GM12878 (cell line): ENCODE measurements at regions not wholly inside any gene's neighbourhood (a gene's known extent, or its start where the extent isn't known, plus 50 kb on each side); places are given as distances from the start of the nearest gene placed in this dataset.

Experiments used
- BRCA1 ChIP-seq: IDR thresholded peaks from 2 replicates; pipeline ENCODE4 v1.6.1; 2011; ENCODE audit warnings: low read depth, low read length, improper control_type of control experiment
- CTCF ChIP-seq, 3 experiments: IDR thresholded peaks in 2 of 3; conservative IDR thresholded peaks in 1 of 3; 2 replicates each; pipeline ENCODE4 v1.5.1; 2011; ENCODE audit warnings: low read depth in 3 of 3, low read length in 3 of 3, mild to moderate bottlenecking in 3 of 3, control low read depth in 2 of 3, moderate library complexity in 2 of 3, inconsistent platforms in 1 of 3, mixed read lengths in 1 of 3; ENCODE audit not compliant: control insufficient read depth in 2 of 3, insufficient read depth in 1 of 3; ENCODE audit errors: extremely low read depth in 1 of 3
- ELK1 ChIP-seq: IDR thresholded peaks from 2 replicates; pipeline ENCODE4 v1.6.1; 2012; ENCODE audit warnings: low read depth, low read length, improper control_type of control experiment
- FOS ChIP-seq: IDR thresholded peaks from 3 replicates; pipeline ENCODE4 v1.6.1; 2011; ENCODE audit warnings: borderline replicate concordance; ENCODE audit not compliant: insufficient read length; ENCODE audit errors: extremely low read depth
- FOXM1 ChIP-seq: IDR thresholded peaks from 2 replicates; pipeline ENCODE4 v1.6.1; 2012; ENCODE audit warnings: low read depth, mild to moderate bottlenecking, inconsistent platforms, low read length, moderate library complexity
- MXI1 ChIP-seq: fragments of 150-350 bp; IDR thresholded peaks from 2 replicates; pipeline ENCODE4 v1.6.1; 2011; ENCODE audit warnings: low read depth, mild to moderate bottlenecking, inconsistent platforms, low read length, improper control_type of control experiment
- NRF1 ChIP-seq: conservative IDR thresholded peaks from 2 replicates; pipeline ENCODE4 v1.6.1; 2011; ENCODE audit warnings: mild to moderate bottlenecking, low read depth, low read length, improper control_type of control experiment
- POLR2AphosphoS5 ChIP-seq: IDR thresholded peaks from 2 replicates; pipeline ENCODE4 v1.6.1; 2011; ENCODE audit warnings: mild to moderate bottlenecking, low read length, inconsistent platforms
- RAD21 ChIP-seq: IDR thresholded peaks from 2 replicates; pipeline ENCODE4 v1.6.1; 2011; ENCODE audit warnings: mild to moderate bottlenecking, low read depth, low read length, moderate library complexity; ENCODE audit not compliant: insufficient read depth
- RBBP5 ChIP-seq: fragments of 200-600 bp; sonication (generic); conservative IDR thresholded peaks from 2 replicates; pipeline ENCODE4 v1.6.1; 2016
- TARDBP ChIP-seq: IDR thresholded peaks from 2 replicates; pipeline ENCODE4 v1.6.1; 2016; ENCODE audit warnings: borderline replicate concordance
- ZBTB40 ChIP-seq: fragments of 450-650 bp; IDR thresholded peaks from 2 replicates; pipeline ENCODE4 v1.6.1; 2016; ENCODE audit warnings: mild to moderate bottlenecking, moderate library complexity, borderline replicate concordance
- ZNF274 ChIP-seq: IDR thresholded peaks from one replicate; pipeline ENCODE4 v1.8.0; 2011; ENCODE audit not compliant: insufficient read length, insufficient read depth

- TF ChIP-seq FOS, result no peak
- TF ChIP-seq NRF1, result no peak
- no peak for TF ChIP-seq RBBP5
- TF ChIP-seq ZBTB40, result no peak
- TF ChIP-seq ELK1, result no peak
- no peak for TF ChIP-seq ZNF274
- no peak for TF ChIP-seq TARDBP
- no peak for TF ChIP-seq FOXM1
- no peak for TF ChIP-seq RAD21
- TF ChIP-seq CTCF (IDR thresholded peaks at IDR 0.05 in 2 of 3, conservative IDR thresholded peaks at IDR 0.05 in 1 of 3; ENCODE audit: control insufficient read depth in 2 of 3, extremely low read depth in 1 of 3, insufficient read depth in 1 of 3, low read depth in 3 of 3, low read length in 3 of 3), result no peak
- TF ChIP-seq POLR2AphosphoS5, result no peak
- TF ChIP-seq BRCA1, result no peak
- no peak for TF ChIP-seq MXI1
Measured at GRCh38 chr5:53200306-53200705, 90.7 kb upstream of the MOCS2 start.
